H1 (cell line): ENCODE measurements at regions not wholly inside any gene's neighbourhood (a gene's known extent, or its start where the extent isn't known, plus 50 kb on each side); places are given as distances from the start of the nearest gene placed in this dataset.

Experiments
- CTCF ChIA-PET: fragments of 300-600 bp; sonication (Branson Sonifier 250); formaldehyde crosslinking; loops from one replicate; lab custom pipeline; 2021; ENCODE audit not compliant: partially characterized antibody; lab: Charles Lee
- POLR2A ChIA-PET: fragments of 300-600 bp; sonication (Branson Sonifier 250); formaldehyde crosslinking; loops from one replicate; lab custom pipeline; 2021; ENCODE audit warnings: inconsistent platforms; ENCODE audit not compliant: partially characterized antibody; lab: Charles Lee
- DNase-seq, 2 experiments: peaks; one replicate each; pipeline versions ENCODE4 v3.0.0 to v3.0.0-alpha.2; 2010 to 2022; ENCODE audit warnings: low spot score in 2 of 2, low read depth in 1 of 2, mixed read lengths in 1 of 2
- FAIRE-seq: peaks from 2 replicates; lab custom pipeline; 2011; peaks lifted over from hg19 to GRCh38; lab: Jason Lieb, UNC
- H2AFZ ChIP-seq: 2 replicates; pipeline ENCODE4 v1.8.1; 2012; ENCODE audit warnings: low read length, inconsistent platforms
- H2AK5ac ChIP-seq: 2 replicates; pipeline ENCODE4 v1.6.1; 2013; ENCODE audit warnings: low read depth, low read length
- H2BK120ac ChIP-seq: replicated peaks from 2 replicates; pipeline ENCODE3; 2013; ENCODE audit warnings: low read depth, low read length, inconsistent platforms
- H2BK12ac ChIP-seq: 2 replicates; pipeline ENCODE4 v1.6.1; 2013; ENCODE audit warnings: low read depth, low read length
- H2BK15ac ChIP-seq: 2 replicates; pipeline ENCODE4 v1.6.1; 2013; ENCODE audit warnings: low read length
- H2BK20ac ChIP-seq: 2 replicates; pipeline ENCODE4 v1.6.1; 2013; ENCODE audit warnings: low read length
- H2BK5ac ChIP-seq: 2 replicates; pipeline ENCODE4 v1.6.1; 2013; ENCODE audit warnings: low read depth, low read length
- H3K14ac ChIP-seq: 2 replicates; pipeline ENCODE4 v1.6.1; 2013; ENCODE audit warnings: inconsistent platforms; ENCODE audit not compliant: insufficient read length
- H3K18ac ChIP-seq: 2 replicates; pipeline ENCODE4 v1.6.1; 2013; ENCODE audit warnings: low read length; ENCODE audit errors: extremely low read depth
- H3K23ac ChIP-seq: 2 replicates; pipeline ENCODE4 v1.6.1; 2013; ENCODE audit warnings: inconsistent platforms; ENCODE audit not compliant: insufficient read length
- H3K23me2 ChIP-seq: 2 replicates; pipeline ENCODE4 v1.6.1; 2013; ENCODE audit warnings: low read depth, low read length
- H3K27ac ChIP-seq: 2 replicates; pipeline ENCODE4 v1.6.1; 2011; ENCODE audit warnings: low read depth, low read length, inconsistent platforms
- H3K27me3 ChIP-seq, 4 experiments: replicated peaks in 1 of 4; 1 replicate in 1 of 4; 2 replicates in 3 of 4; pipeline versions ENCODE4 v1.6.1 to v1.8.1; 2011 to 2013; ENCODE audit warnings: low read length in 3 of 4, mild to moderate bottlenecking in 3 of 4, inconsistent platforms in 2 of 4, mixed read lengths in 2 of 4, moderate library complexity in 1 of 4; ENCODE audit not compliant: control insufficient read depth in 3 of 4, insufficient read depth in 3 of 4; ENCODE audit errors: extremely low read depth in 1 of 4
- H3K36me3 ChIP-seq, 4 experiments: 2 replicates each; pipeline versions ENCODE4 v1.6.1 to v1.8.1; 2011 to 2013; ENCODE audit warnings: mild to moderate bottlenecking in 4 of 4, low read length in 3 of 4, moderate library complexity in 2 of 4, control low read depth in 1 of 4, inconsistent platforms in 1 of 4; ENCODE audit not compliant: insufficient read depth in 4 of 4, control insufficient read depth in 2 of 4
- H3K4ac ChIP-seq: replicated peaks from 2 replicates; pipeline ENCODE3; 2013; ENCODE audit warnings: low read length, low read depth, mixed read lengths, inconsistent platforms; ENCODE audit not compliant: insufficient read length
- H3K4me1 ChIP-seq, 4 experiments: replicated peaks in 1 of 4; 1 replicate in 1 of 4; 2 replicates in 3 of 4; pipeline versions ENCODE4 v1.6.1 to v1.8.1; 2011 to 2013; ENCODE audit warnings: low read length in 3 of 4, inconsistent platforms in 2 of 4, mixed read lengths in 1 of 4; ENCODE audit not compliant: insufficient read depth in 4 of 4, control insufficient read depth in 3 of 4
- H3K4me2 ChIP-seq, 2 experiments: 2 replicates each; pipeline versions ENCODE4 v1.6.1 to v1.8.1; 2011 to 2013; ENCODE audit warnings: low read depth in 2 of 2, low read length in 2 of 2, control low read depth in 1 of 2, inconsistent platforms in 1 of 2, mild to moderate bottlenecking in 1 of 2; ENCODE audit not compliant: insufficient read depth in 1 of 2
- H3K4me3 ChIP-seq, 4 experiments: fragments of 200-600, 300-600 bp in 1 of 4; sonication (generic), shearing (Covaris generic), sonication (Bioruptor Twin) in 1 of 4; 2 replicates each; pipeline versions ENCODE4 v1.5.1 to v1.8.1; 2011 to 2016; ENCODE audit warnings: low read length in 4 of 4, low read depth in 3 of 4, control low read depth in 2 of 4, inconsistent platforms in 2 of 4, mild to moderate bottlenecking in 2 of 4, mixed read lengths in 1 of 4, moderate library complexity in 1 of 4; ENCODE audit not compliant: insufficient read depth in 2 of 4; ENCODE audit errors: extremely low read depth in 1 of 4
- H3K56ac ChIP-seq: replicated peaks from 2 replicates; pipeline ENCODE3; 2013; ENCODE audit warnings: low read depth, mild to moderate bottlenecking, mixed read lengths, low read length, inconsistent platforms; ENCODE audit not compliant: insufficient read length
- H3K79me1 ChIP-seq: 2 replicates; pipeline ENCODE4 v1.6.1; 2013; ENCODE audit warnings: low read depth, low read length, control low read depth
- H3K79me2 ChIP-seq, 2 experiments: 2 replicates each; pipeline versions ENCODE4 v1.6.1 to v1.8.1; 2012 to 2013; ENCODE audit warnings: low read length in 2 of 2, mild to moderate bottlenecking in 2 of 2, inconsistent platforms in 1 of 2; ENCODE audit not compliant: insufficient read depth in 2 of 2, control insufficient read depth in 1 of 2
- H3K9ac ChIP-seq, 4 experiments: replicated peaks in 1 of 4; 1 replicate in 1 of 4; 2 replicates in 3 of 4; pipeline versions ENCODE4 v1.6.1 to v1.8.1; 2011 to 2013; ENCODE audit warnings: low read depth in 3 of 4, low read length in 3 of 4, control low read depth in 2 of 4, mild to moderate bottlenecking in 2 of 4, moderate library complexity in 2 of 4, inconsistent platforms in 1 of 4; ENCODE audit errors: extremely low read depth in 1 of 4
- H3K9me3 ChIP-seq, 2 experiments: 2 replicates each; pipeline versions ENCODE4 v1.6.1 to v1.8.1; 2012 to 2013; ENCODE audit warnings: mild to moderate bottlenecking in 2 of 2, moderate library complexity in 2 of 2, control low read depth in 1 of 2, inconsistent platforms in 1 of 2, low read depth in 1 of 2, low read length in 1 of 2, mixed read lengths in 1 of 2; ENCODE audit not compliant: insufficient read depth in 2 of 2
- H4K20me1 ChIP-seq, 2 experiments: replicated peaks in 1 of 2; 2 replicates each; pipeline versions ENCODE3 to v1.8.1; 2011 to 2013; ENCODE audit warnings: inconsistent platforms in 2 of 2, low read length in 2 of 2, mild to moderate bottlenecking in 1 of 2; ENCODE audit not compliant: insufficient read depth in 2 of 2, control insufficient read depth in 1 of 2
- H4K5ac ChIP-seq: 2 replicates; pipeline ENCODE4 v1.6.1; 2013; ENCODE audit warnings: low read length, low read depth, mixed read lengths, inconsistent platforms; ENCODE audit not compliant: insufficient read length
- H4K8ac ChIP-seq: 2 replicates; pipeline ENCODE4 v1.8.0; 2013; ENCODE audit warnings: mild to moderate bottlenecking, moderate library complexity, low read length, inconsistent platforms; ENCODE audit not compliant: insufficient read depth; ENCODE audit errors: extremely low read depth
- H4K91ac ChIP-seq: replicated peaks from 2 replicates; pipeline ENCODE3; 2013; ENCODE audit warnings: low read length, mixed read lengths, inconsistent platforms; ENCODE audit not compliant: insufficient read length
- BRCA1 ChIP-seq: IDR thresholded peaks from 2 replicates; pipeline ENCODE4 v1.6.1; 2012; ENCODE audit warnings: low read depth, low read length, improper control_type of control experiment
- CBX5 ChIP-seq: fragments of 300-800, 300-1000 bp; sonication (generic); IDR thresholded peaks from 2 replicates; pipeline ENCODE4 v1.7.1; 2016; ENCODE audit warnings: antibody characterized with exemption, low read length, low read depth
- CHD2 ChIP-seq: IDR thresholded peaks from 2 replicates; pipeline ENCODE4 v1.6.1; 2012; ENCODE audit warnings: low read length, improper control_type of control experiment
- GTF2F1 ChIP-seq: IDR thresholded peaks from 2 replicates; pipeline ENCODE4 v1.6.1; 2012; ENCODE audit warnings: low read depth, low read length, improper control_type of control experiment, borderline replicate concordance
- HDAC2 ChIP-seq, 2 experiments: fragments of 300-600 bp in 1 of 2; sonication (generic) in 1 of 2; IDR thresholded peaks; 2 replicates each; pipeline ENCODE4 v1.6.1; 2011 to 2012; ENCODE audit warnings: low read depth in 2 of 2, low read length in 2 of 2, mild to moderate bottlenecking in 2 of 2, moderate library complexity in 2 of 2, borderline replicate concordance in 1 of 2, inconsistent platforms in 1 of 2
- HDAC6 ChIP-seq: IDR thresholded peaks from one replicate; pipeline ENCODE4 v1.7.1; 2012; ENCODE audit warnings: low read depth, mild to moderate bottlenecking, inconsistent platforms, low read length, moderate library complexity
- KDM1A ChIP-seq: fragments of 200-600, 300-600 bp; sonication (generic); IDR thresholded peaks from 2 replicates; pipeline ENCODE4 v1.7.1; 2016; ENCODE audit warnings: mild to moderate bottlenecking, low read length, borderline replicate concordance
- KDM4A ChIP-seq: IDR thresholded peaks from one replicate; pipeline ENCODE4 v1.7.1; 2012; ENCODE audit warnings: low read depth, mild to moderate bottlenecking, moderate library complexity, low read length, inconsistent platforms; ENCODE audit not compliant: severe bottlenecking
- MAX ChIP-seq: IDR thresholded peaks from 2 replicates; pipeline ENCODE4 v1.6.1; 2012; ENCODE audit warnings: inconsistent platforms
- NANOG ChIP-seq: IDR thresholded peaks from 2 replicates; pipeline ENCODE4 v1.6.1; 2011; ENCODE audit warnings: low read length, low read depth, mild to moderate bottlenecking, inconsistent platforms; ENCODE audit not compliant: insufficient read depth, poor library complexity, severe bottlenecking
- NRF1 ChIP-seq: IDR thresholded peaks from 2 replicates; pipeline ENCODE4 v1.6.1; 2011; ENCODE audit warnings: mild to moderate bottlenecking, low read depth, low read length, improper control_type of control experiment
- PHF8 ChIP-seq: fragments of 200-600 bp; sonication (generic); conservative IDR thresholded peaks from 2 replicates; pipeline ENCODE4 v1.7.1; 2012; ENCODE audit warnings: low read depth, mild to moderate bottlenecking, inconsistent platforms, low read length, moderate library complexity
- SP4 ChIP-seq: IDR thresholded peaks from 2 replicates; pipeline ENCODE4 v1.6.1; 2012; ENCODE audit warnings: low read length, inconsistent platforms
- TCF12 ChIP-seq: IDR thresholded peaks from 2 replicates; pipeline ENCODE4 v1.6.1; 2011; ENCODE audit warnings: low read depth, mild to moderate bottlenecking, low read length
- WGBS, 2 experiments: shearing (Covaris generic) in 1 of 2; methylation state at CpG; one replicate each; pipeline versions ENCODE4 v1.1.6 to v1.1.7; 2013 to 2015; ENCODE audit warnings: low lambda C conversion rate in 2 of 2, mixed read lengths in 2 of 2, inconsistent platforms in 1 of 2, low coverage in 1 of 2, missing lambda C conversion rate in 1 of 2; ENCODE audit not compliant: insufficient replicate concordance in 2 of 2, insufficient coverage in 1 of 2, insufficient read length in 1 of 2; ENCODE audit errors: extremely low coverage in 1 of 2, missing lambda C conversion rate in 1 of 2; 5-methylcytosine and 5-hydroxymethylcytosine counted together

GRCh38 chr4:138904793-138905192, 110.8 kb upstream of the NOCT start:
- H4K20me1 ChIP-seq, result no peaks in the 10 kb centered on the region
- no peak overlapping the region for H2AFZ ChIP-seq
- no peak overlapping the region for H3K4ac ChIP-seq
- no peaks in the 10 kb centered on the region for H3K27me3 ChIP-seq
- H2AK5ac ChIP-seq, result no peak overlapping the region
- H3K4me3 ChIP-seq, result no peak overlapping the region
- ChIA-PET CTCF (interaction anchor here (0.6 to 1.4 kb wide), 4 partner anchors 12 to 40 kb away, joined by 3 read pairs; no protein-coding TSS in a partner anchor), POLR2A (no interaction called here)
- no peak overlapping the region for H2BK5ac ChIP-seq
- H3K79me2 ChIP-seq, result no peaks in the 10 kb centered on the region
- FAIRE-seq, result no peak
- no peaks in the 10 kb centered on the region for H3K79me1 ChIP-seq
- H2BK20ac ChIP-seq, result no peak overlapping the region
- no peak overlapping the region for H3K9ac ChIP-seq
- no peak overlapping the region for H3K23ac ChIP-seq
- no peaks in the 10 kb centered on the region; the same call in 1 of the 2 replicates for H3K23me2 ChIP-seq
- H3K36me3 ChIP-seq, result peaks cover 0 to 3% (median 0%) of the 10 kb centered on the region in 4 experiments; a peak in 1 of 8 replicates
- no peak overlapping the region for H3K56ac ChIP-seq
- DNase-seq, result no peak
- H2BK15ac ChIP-seq, result no peak overlapping the region
- peaks cover 5 to 6% of the 10 kb centered on the region in 2 experiments; a peak in 3 of 4 replicates for H3K9me3 ChIP-seq
- WGBS, 2 experiments, result 90% methylated on average over 4 of the region's 4 CpGs; no CpG with 5 or more reads in 1 of the 2 experiments
- H4K8ac ChIP-seq, result no peak overlapping the region
- no peak overlapping the region for H3K4me2 ChIP-seq
- H3K18ac ChIP-seq, result no peak overlapping the region
- H4K91ac ChIP-seq, result no peak overlapping the region
- no peaks in the 10 kb centered on the region; a peak in 1 of 7 replicates for H3K4me1 ChIP-seq
- H2BK120ac ChIP-seq, result no peak overlapping the region
- no peak overlapping the region for H4K5ac ChIP-seq
- no peak overlapping the region for H3K27ac ChIP-seq
- no peak overlapping the region for H3K14ac ChIP-seq
- no peak overlapping the region for H2BK12ac ChIP-seq
- TF ChIP-seq NRF1, result no peak
- no peak for TF ChIP-seq SP4
- TF ChIP-seq GTF2F1, result no peak
- no peak for TF ChIP-seq BRCA1
- TF ChIP-seq HDAC6, result no peak
- no peak for TF ChIP-seq CBX5
- no peak for TF ChIP-seq CHD2
- no peak for TF ChIP-seq HDAC2 (IDR thresholded peaks at IDR 0.05; ENCODE audit: borderline replicate concordance in 1 of 2, low read depth in 2 of 2, low read length in 2 of 2)
- no peak for TF ChIP-seq KDM4A
- no peak for TF ChIP-seq NANOG
- no peak for TF ChIP-seq TCF12
- TF ChIP-seq MAX, result no peak
- no peak for TF ChIP-seq KDM1A
- TF ChIP-seq PHF8, result no peak
